HCEC 1CT (cell line): ENCODE measurements at regions not wholly inside any gene's neighbourhood (a gene's known extent, or its start where the extent isn't known, plus 50 kb on each side); places are given as distances from the start of the nearest gene placed in this dataset.
"Not testable (repeated sequence)": the region's sequence is repeated elsewhere in the genome, so short reads cannot be mapped to it uniquely, and the experiment has no call there.

ENCODE experiments used
- DNase-seq: peaks from one replicate; pipeline ENCODE4 v3.0.0-alpha.2; 2017

DNA sequence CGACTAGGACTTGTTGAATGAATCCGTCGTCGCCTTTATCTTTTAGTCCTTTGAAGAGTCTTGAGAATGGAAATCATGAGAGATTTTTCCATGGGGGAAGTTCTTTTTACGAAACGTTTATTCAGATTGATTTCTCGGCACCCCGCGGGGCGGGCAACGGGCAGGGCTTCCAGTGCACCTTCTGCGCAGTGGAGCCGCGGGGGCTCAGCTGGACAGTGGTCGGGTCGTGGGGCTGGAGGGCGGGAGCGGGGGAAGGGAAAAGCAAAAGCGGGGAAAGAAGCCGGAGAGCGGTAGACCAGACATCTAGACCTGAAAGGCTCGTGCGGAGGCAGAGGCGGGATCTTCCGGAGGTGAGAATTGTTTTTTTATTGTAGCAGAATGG is 103.0 kb downstream of the NBPF11 start:
- not testable (repeated sequence) for DNase-seq

DNA sequence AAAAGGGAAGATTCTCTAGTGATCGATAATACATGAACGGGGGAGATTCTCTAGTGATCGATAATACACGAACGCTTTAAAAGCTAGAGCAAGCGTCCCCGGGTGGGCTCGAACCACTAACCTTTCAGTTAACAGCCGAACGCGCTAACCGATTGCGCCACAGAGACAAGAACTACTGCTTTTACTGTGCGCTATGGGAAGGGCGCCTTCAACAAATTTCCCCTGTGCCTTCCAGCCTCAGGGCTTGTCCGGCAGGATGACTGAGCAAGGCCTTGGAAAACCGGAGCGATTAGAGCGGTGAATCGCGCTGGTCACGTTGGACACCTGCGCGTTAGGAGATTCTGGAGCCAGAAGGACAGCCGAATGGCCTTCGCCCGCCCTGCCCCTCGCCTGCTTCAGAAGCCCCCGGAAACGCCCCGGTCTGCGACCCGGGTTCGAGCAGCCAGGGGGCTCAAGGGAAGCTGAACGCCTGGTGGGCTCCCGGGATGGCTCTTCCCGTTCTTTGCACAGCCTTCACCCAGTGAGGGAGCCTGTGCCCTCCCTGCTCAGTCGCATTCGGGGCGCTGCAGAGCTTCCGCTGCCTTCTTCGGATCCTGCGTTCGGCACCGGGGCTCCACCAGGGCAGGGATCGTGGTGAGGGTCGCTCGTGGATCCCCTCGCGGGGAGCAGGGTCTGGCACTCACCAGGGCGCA is 103.5 kb downstream of the NBPF11 start:
- peak; percentile 1 for DNase-seq

- not testable (repeated sequence) for DNase-seq
These were observed 106.2 kb downstream of the NBPF11 start for GRCh38 chr1:148045872-148046271.

GRCh38 chr1:148044495-148044894 is 107.6 kb downstream of the NBPF11 start:
- not testable (repeated sequence) for DNase-seq
